Hematopoietic multipotent progenitor cell treated with erythropoietin and hydrocortisone succinate and interleukin-3 and kit ligand, for 8 days (in vitro differentiated cells): ENCODE measurements at regions not wholly inside any gene's neighbourhood (a gene's known extent, or its start where the extent isn't known, plus 50 kb on each side); places are given as distances from the start of the nearest gene placed in this dataset.
"Not testable (repeated sequence)": the region's sequence is repeated elsewhere in the genome, so short reads cannot be mapped to it uniquely, and the experiment has no call there.

ENCODE experiments used
- DNase-seq: peaks from one replicate; pipeline ENCODE4 v3.0.0-alpha.2; 2015

DNA sequence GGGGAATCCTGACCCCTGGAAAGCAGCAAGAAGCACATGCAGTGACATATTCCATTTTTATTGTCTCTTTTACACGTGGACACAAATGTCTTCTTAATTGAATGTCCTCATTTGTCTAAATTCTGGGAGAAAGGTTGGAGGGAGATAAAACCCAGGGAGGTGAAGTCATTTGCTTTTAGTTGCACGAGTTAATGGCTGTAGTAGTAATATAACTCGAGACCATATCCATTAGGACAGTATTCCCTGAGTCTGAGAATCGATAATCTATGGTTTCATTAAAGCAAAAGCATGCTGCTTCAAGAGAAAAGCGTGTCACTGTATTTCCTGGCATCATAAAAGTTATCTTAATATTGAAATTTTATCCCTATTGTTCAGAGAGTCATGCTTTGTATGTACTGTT, 216.0 kb upstream of the PELI2 start:
- no peak for DNase-seq

GRCh38 chr14:55904086-55904485, 214.1 kb upstream of the PELI2 start:
- DNase-seq = no peak

DNA sequence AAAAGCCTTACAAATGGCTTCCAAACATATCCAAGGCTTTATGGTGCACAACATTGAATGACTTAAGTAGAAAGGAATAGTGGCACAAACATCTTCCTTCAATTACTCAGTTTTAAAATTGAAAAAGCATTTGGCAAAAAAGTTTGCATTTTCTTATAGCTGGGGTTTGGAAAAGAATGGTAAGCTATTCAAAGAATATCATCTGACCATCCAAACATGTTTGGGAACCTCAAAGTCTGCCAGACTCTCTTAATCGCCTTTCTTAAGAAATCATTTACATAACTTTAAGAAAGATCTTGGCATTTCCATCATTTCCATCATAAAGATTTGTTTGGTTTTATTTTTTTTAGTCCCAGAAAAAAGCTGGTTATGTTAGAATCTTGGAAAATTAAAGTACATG, 210.1 kb upstream of the PELI2 start:
- no peak for DNase-seq

- no peak for DNase-seq
Measured at GRCh38 chr14:55909879-55910278, 208.3 kb upstream of the PELI2 start.

- no peak for DNase-seq
Measured at GRCh38 chr14:55910601-55911243, 207.5 kb upstream of the PELI2 start.

GRCh38 chr14:55911776-55912175, 206.4 kb upstream of the PELI2 start:
- DNase-seq = no peak

- no peak for DNase-seq
Measured at GRCh38 chr14:55912344-55912743, 205.9 kb upstream of the PELI2 start.

DNA sequence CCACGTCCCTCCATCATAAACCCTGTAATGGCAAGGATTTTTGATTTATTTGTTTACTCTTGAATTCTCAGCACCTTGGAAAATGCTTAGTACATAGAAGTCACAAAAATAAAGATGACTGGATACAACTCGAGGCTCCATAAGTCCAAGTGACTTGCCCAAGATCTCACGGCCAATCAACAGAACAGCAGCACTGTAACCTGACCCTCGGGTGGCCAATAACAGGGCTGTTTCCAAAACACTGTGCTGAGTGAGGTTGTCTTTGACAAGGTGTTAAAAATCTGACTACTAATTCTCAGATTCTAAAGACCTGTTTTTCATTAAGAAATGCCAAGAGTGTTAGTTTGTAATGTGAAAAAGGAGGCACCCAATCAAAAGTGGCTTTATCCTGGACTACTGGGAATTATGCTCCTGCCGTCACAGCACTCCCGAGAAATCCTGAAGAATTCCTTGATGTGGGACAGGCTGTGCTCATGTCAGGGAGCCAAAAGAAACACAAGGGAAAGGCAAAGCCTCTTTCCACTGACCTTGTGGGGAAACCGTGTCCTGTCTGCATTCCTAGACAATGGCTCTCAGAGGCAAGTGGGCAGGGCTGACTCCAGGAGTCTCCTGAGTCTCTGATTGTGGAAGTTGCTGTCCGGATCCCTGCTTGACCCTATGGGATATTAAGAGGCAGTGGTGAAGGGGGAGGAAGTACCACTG, 204.7 kb upstream of the PELI2 start:
- no peak for DNase-seq

DNA sequence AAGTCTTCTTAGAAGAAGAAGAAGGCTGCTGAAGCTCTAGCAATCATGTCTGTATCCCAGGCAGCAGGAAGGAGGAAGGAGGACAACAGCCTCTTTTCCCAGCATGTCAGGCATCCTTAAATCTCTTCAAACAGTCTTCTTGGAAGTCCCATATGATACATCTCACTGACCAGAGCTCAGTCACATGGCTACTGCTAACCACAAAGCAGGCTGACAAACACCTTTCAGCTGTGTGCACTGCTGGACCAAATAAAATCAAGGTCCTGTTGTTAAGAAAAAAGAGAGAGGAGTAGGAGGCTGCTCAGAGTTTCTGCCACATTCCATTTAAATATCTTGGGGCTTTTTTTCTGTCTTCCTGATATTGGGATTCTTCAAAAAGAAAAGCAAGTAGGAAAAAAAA, 203.4 kb upstream of the PELI2 start:
- no peak for DNase-seq

- DNase-seq = no peak
Measured at GRCh38 chr14:55915456-55915855, 202.8 kb upstream of the PELI2 start.

GRCh38 chr14:55919800-55920199, 198.4 kb upstream of the PELI2 start:
- not testable (repeated sequence) for DNase-seq

GRCh38 chr14:55921511-55921910, 196.7 kb upstream of the PELI2 start:
- no peak for DNase-seq

DNA sequence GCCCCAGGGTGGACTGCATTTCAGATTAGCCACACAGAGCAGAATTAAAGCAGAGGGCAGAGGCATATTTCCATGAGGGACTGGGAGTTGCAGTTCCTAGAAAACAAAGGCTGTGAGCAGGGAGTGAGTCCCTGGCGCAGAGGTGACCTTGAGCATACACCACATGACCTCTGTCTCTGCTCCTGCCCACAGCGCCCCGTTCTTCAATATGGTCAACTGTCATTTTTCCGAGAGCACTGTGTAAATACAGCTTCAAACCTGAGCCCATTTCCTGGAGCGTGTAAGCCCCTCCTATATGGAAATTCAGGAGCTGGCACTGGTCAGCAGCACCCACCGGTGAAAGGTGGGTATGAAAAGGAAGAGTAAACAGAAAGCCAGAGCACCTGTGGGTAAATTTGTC, 192.2 kb upstream of the PELI2 start:
- DNase-seq = no peak

DNA sequence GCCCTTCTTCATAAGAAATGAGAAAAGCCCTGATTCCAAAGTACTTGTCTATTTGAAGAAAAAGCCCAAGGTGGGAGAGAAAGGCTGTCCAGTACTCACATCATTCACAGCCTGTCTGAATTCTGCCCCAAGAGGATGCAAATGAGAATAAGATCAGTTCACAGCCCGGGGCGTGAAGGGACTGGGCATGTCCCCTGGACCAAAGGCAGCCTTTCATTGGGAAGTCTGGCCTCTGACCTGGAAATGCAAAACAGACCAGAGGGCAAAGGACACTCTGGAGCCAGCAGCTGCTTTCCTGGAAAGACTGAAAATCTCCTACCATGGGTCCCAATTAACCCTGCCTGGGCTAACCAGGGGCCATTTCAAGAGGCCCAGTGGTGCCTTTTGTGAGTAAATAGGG, 191.2 kb upstream of the PELI2 start:
- no peak for DNase-seq

DNA sequence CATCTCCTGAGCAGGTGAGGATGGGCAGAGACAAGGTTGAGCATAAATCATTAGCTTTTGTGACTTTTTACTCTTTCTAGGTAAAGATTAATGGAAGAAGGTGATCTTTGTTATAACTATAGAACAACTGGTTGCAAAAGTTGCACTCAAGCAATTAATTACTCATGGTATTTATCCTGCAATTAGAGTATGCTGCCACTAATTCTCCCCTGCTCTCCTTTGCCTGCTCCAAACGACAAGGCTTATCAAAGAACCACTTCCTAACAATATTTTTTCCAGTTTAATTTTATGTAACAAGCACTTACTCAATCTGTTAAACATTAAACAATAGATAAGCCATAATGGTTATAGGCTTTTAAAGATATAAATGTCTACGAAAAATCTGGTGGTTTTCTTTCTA, 189.9 kb upstream of the PELI2 start:
- no peak for DNase-seq

GRCh38 chr14:55929136-55929535, 189.1 kb upstream of the PELI2 start:
- no peak for DNase-seq

DNA sequence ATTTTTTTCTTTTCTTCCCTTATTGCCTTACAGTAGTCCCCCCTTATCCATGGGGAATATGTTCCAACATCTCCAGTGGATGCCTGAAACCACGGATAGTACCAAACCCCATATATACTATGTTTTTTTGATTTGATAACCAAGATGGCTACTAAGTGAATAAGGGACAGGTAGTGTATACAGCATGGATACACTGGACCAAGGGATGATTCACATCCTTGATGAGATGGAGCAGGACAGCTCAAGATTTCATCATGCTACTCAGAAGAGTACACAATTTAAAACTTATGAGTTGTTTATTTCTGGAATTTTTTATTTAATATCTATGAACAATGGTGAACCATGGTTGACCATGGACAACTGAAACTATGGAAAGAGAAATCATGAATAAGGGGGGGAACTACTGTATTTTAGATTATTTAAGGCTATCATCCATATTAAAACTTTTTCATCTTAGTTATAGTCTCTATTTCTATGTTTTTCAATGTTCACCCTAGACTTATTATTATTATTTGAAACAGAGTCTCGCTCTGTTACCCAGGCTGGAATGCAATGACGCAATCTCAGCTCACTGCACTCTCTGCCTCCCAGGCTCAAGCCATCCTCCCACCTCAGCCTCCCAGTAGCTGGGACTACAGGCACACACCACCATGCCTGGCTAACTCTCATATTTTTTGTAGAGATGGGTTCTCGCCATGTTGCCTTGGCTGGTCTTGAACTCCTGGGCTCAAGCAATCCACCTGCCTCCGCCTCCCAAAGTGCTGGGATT, 188.0 kb upstream of the PELI2 start:
- DNase-seq = no peak

DNA sequence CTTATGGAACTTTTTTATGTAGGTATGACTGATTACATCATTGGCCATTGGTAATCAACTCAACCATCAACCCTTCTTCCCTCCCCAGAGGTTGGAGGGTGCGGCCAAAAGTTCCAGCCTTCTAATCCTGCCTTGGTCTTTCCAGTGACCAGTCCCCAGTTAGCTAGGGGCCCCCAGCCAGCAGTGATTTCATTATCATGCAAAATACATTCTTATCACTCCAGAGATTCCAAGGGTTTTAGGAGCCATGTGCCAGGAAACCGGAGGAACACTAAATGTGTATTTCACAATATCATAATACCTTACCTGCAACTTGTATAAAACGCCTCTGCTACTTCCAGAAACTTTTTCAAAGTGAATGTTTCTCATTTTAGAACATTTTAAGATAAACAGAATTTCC, 181.5 kb upstream of the PELI2 start:
- no peak for DNase-seq

GRCh38 chr14:55938249-55938791, 179.9 kb upstream of the PELI2 start:
- DNase-seq = peak; percentile 13

DNA sequence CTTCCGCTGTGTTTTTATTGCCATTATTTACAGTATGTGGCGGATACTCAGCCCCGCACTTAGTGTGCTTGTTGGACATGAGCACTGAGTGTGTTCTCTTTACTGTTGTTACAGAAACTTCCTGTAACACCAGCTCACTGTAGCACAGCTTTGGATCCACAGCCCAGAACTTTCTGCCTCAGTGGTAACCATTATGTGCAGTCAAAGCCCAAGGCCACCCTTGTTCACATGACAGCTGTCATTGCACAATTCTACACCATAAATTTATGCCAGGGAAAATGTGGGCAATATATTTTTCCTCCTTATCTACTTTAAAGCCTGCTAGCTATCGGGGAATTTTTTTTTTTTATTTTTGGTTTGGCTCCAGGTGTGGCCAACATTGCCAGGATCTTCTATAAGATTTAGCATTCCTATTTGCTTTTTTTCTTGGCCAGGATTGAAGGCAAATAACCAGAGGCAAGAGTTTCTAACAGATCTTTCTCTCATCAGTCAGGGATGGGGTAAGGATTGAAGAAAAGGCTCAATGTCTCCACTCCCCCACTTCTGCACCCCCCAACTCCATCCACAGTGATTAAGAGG, 176.0 kb upstream of the PELI2 start:
- no peak for DNase-seq

DNA sequence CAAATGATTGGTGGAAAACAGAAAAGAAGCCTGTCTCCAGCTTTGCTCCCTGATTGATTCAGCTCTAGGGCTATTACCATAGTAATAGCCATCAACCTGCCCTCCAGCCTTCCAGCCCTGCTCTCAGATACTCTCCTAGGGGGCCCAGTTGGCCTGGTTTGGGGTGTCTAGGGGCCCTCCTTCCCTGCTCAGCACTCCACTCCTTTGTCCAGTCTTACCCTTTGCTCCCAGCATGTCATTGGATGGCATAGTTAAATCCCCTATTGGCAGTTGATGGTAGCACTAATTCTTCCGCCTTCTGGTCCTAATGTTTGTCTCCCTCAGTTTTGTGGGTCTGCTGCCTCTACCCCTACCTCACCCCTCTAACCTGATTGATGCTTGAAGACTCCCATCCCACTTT, 175.4 kb upstream of the PELI2 start:
- DNase-seq = no peak

DNA sequence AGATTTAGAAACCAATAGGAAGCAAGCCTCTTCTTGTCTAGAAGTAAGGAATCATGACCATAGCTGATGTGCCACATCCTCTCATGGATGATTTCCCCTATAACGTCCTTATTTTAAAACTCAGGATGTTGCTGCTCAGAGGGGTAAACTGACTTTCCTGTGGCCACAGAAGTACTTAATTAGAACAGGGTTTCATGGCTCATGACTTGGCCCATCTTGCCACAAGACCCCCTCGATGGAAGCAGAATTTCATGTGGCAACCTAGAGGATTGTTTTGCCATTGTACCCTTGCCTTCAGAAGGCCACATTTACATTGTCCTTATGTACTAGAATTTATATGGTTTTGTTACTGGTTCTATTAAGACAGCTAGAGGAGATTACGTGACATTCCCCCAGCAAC, 173.5 kb upstream of the PELI2 start:
- DNase-seq = no peak

DNA sequence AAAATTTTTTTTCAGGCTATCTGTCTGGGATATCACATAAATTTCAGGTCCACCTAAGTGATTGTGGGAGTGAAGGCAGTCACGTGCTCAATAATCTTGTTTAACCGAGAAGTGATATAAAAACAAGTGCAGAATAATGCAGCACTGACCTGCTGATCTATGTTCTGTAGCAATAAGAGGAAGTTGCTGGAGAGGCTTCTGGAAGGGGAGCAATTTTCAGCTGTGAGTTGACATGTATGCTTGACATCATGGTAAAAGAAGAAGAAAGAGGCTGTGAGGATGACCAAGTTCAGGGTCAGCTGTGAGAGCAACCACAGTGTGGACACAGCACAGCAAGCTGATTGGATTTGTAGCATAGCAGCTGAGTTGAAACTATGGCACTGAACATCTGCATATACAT, 172.0 kb upstream of the PELI2 start:
- no peak for DNase-seq

DNA sequence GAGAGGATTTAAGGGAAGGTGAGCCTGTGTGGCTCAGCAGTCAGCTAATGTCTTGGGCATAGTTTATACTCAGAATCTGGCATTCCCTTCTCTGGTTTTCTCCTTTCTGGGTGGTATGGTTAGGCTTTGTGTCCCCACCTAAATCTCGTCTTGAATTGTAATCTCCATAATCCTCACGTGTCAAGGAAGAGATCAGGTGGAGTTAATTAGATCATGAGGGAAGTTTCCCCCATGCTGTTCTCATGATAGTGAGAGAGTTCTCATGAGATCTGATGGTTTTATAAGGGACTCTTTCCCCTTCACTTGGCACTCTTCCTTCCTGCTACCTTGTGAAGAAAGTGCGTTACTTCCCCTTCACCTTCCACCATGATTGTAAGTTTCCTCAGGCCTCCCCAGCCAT, 169.8 kb upstream of the PELI2 start:
- no peak for DNase-seq
